Left kidney (tissue), 1 donor: ENCODE measurements at regions not wholly inside any gene's neighbourhood (a gene's known extent, or its start where the extent isn't known, plus 50 kb on each side); places are given as distances from the start of the nearest gene placed in this dataset.
A peak's percentile ranks its signal among the peaks of the same experiment; 100 is the strongest.
"Not testable (repeated sequence)": the region's sequence is repeated elsewhere in the genome, so short reads cannot be mapped to it uniquely, and the experiment has no call there.

Experiments
- DNase-seq: peaks from one replicate; pipeline ENCODE4 v3.0.0-alpha.2; 2013

DNA sequence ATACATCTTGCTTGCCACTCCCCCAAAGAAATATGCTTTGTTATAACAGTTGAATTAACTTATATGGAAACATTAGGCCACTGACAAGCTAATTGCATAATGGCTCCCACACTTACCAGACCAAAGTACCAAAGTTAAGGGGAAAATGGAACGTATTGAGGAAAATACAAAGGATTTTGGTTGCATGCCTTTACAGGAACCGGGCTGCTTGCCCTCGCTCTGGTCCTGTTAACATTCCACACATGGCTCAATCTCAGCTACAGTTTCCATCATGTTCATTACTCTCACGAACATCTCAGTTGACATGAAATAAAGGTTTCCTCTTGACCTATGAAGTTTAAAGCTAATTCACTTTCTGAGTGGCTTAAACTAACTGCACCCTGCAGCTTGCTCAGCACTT is 220.7 kb upstream of the RXFP2 start:
- no peak for DNase-seq

DNA sequence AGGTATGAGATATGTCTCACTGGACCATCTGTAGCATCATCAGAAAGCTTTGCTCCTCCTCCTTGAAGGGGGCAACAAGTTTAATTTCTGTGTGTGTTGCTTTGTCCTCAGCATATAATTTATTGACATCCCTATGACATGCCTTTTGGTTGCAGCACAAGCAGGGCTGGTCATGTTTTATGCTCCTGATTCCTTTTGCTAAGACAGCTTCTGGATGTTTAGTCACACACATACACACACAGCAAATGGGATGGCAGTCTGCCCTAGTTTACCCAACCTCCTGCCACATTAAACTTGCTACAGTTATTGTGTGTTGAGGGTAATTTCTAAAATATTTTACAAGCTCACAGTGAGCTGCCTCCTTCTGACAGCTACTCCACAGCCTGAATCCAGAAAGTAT is 217.9 kb upstream of the RXFP2 start:
- DNase-seq: no peak

GRCh38 chr13:31522396-31522795 is 216.9 kb upstream of the RXFP2 start:
- DNase-seq: no peak

- no peak for DNase-seq
Observed at GRCh38 chr13:31528176-31528575, 211.2 kb upstream of the RXFP2 start.

GRCh38 chr13:31528758-31529157 is 210.6 kb upstream of the RXFP2 start:
- no peak for DNase-seq

DNA sequence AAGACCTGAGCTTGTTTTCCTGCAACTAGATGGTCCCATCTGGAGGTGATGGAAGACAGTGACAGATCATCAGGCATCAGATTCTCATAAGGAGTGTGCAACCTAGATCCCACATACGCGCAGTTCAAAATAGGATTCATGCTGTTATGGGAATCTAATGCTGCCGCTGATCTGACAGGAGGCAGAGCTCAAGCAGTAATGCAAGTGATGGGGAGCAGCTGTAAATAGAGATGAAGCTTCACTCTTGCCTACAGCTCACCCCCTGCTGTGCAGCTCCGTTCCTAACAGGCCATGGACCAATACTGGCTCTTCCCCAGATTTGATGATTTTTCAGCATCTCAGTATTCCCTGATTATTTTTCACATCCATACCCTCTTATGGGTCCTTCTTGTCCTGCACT is 208.4 kb upstream of the RXFP2 start:
- DNase-seq: no peak

DNA sequence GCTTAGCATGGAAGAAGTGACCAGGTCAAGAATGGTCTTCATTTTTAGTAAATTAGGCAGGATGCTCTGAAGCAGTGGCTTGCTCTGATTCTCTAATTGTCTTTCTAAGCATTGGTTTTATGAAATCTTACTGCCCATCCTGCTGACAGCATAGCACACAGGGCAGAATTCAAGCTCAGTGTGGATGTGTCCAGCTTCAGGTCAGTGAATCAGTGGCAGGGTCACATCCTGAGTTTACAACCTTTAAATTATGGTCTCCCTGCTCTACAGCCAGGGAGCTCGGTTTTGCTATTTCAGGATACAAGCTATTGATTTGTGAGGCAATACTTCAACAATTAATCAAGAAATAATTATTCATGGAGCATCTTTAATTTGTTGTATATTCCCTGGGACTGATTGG is 202.3 kb upstream of the RXFP2 start:
- no peak for DNase-seq

GRCh38 chr13:31538067-31539042 is 201.0 kb upstream of the RXFP2 start:
- DNase-seq: no peak

DNA sequence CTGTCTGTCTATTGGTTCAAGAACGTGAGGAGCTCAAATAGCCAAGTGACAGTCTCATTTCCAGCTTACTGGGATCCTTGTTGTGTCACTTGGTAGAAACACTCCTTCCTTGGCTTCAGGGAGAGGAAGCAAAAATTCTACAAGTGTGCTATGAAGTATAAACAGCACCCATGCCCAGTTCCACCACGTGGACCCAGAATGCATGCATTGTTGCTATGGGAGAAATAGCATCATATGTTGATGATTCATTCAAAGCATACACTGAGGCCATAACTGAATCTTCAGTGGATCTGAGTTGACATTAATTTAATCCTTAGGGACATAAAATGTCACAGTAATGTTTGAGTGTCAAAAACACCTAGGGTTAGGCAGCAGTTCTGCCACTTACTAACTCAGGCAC is 199.0 kb upstream of the RXFP2 start:
- no peak for DNase-seq

DNA sequence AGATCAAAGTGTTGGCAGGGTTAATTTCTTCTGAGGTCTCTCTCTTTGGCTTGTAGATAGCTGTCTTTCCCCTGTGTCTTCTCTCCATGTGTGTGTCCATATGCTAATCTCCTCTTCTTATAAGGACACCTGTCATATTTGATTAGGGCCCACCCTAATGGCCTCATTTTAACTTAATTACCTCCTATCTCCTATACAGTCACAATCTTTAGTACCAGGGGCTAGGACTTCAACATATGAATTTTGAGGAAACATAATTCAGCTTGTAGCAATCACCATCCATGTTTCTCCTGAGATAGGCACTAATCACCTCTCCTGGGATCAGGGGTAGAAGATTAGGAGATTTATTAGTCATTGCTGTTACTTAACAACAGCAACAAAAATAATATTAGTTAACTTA is 196.1 kb upstream of the RXFP2 start:
- no peak for DNase-seq

DNA sequence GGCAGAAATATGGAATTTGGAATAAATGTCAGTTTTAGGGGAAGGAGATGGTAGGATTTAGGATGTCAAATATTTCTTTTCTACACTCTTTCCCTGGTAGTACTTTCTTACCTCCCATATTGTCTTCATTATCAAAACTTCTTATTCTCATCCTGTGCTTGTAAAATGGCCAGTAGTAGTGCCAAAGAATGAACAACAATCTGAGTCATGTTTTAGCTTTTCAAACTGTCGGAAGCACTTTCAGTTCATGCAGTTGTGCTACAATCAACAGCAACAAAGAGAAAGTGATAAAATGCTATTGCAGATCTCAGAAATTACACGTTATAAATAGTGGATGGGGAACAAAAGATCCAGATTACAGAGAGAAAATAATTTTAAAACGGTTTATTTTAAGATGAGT is 193.7 kb upstream of the RXFP2 start:
- no peak for DNase-seq

DNA sequence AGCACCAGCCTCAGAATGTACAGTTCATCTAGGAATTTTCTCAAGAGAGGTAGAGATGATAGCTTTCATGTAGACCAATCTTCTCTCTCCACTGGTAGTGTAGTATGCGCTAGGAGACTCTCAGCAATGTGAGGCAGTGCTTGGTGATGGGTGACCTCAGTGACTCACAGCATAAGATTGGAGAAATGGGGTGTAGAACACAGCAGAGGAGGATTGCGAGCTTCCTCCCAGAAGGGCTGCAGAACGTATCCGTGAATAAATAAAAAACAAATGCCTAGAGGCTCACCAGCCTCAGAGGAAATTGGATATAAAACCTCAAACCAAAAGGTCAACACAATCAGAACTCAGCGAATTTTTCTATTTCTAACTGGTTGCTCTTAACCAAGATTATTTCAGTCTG is 182.9 kb upstream of the RXFP2 start:
- DNase-seq: no peak

- not testable (repeated sequence) for DNase-seq
Observed at GRCh38 chr13:31584221-31584620, 155.1 kb upstream of the RXFP2 start.

DNA sequence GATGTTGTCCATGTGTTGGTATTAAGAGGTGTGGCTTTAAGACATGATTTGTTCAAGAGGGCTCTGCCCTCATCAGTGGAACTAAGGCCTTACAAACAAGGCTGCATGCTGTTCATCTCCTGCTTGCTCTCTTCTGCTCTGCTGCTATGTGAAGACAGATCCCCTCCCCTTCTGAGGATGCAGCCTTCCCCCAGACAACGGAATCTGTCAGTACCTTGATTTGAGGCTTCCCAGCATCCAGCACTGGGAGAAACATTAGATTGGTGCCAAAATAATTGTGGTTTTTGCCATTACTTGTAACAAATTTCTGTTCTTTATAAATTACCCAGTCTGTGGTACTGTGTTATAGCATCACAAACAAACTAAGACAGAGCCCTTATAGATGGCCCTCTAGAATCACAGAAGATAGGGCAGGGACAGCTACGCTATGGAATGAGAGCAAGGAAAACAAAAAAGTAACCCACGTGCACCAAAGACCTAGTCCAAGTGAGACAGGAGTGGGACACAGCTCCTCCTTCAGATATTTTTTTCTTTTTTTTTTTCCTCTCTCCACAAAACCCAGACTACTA is 151.5 kb upstream of the RXFP2 start:
- no peak for DNase-seq

DNA sequence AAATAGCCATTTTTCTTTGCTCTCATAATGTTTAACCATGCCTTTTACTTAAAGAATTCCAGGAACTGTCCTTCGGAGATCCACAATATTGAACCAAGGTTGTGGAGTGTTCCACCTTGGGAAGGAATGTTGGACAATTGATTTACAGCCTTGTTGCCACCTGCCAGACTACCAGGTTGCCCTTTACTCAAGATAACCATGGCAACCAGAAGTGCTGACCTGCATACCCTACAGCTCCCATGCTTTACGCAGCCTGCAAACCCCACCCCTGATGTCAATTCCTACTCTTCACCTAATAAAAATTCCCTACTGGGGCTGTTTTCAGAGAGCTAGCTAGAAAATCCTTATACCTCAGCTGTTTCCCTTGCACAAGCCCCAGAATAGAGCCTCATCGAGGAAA is 151.0 kb upstream of the RXFP2 start:
- DNase-seq: no peak

DNA sequence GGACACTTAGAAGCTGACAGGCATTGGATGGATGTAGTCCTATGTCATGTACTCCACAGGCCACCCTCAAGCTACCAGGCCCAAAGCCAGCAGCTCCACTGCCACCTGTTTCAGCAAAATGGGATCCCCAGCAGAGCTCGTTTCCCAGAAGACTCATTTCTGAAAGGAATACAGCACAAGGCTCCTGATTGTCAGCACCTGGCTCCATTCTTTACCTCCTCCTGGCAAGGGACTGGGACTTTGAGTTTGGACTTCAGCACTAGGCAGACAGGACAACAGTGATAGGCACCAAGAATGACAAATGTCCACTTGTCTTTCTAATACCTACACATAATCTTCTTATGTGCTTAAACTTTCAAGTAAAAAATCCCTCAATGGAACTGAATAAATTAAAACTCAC is 150.4 kb upstream of the RXFP2 start:
- no peak for DNase-seq

DNA sequence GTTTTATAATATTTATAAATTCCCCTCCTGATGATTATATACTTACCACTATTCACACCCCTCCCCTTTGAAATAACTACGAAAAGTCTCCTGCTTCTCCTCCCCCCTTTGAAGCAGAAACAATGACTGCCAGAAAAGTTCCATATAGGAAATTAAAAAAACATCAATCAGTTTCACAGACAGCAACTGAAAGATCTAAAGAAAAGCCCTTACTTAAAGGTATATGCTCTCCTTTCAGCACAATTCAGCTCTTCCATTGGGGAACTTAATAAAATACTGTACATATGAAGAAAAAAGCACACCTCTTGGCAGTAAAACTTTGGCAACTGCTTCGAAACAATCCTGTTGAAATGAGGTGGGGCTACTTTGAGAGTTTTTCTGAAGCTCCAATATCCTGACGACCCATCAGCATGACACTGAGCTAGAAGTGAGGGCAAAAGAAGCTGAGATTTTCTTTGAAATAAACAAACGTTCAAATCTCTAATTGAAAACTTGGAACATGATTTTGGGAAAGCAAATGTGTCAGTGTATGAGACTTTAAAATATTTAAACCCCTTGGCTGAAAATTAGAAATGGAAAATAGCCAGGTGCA is 147.6 kb upstream of the RXFP2 start:
- no peak for DNase-seq

- DNase-seq: no peak
Observed at GRCh38 chr13:31594056-31594455, 145.3 kb upstream of the RXFP2 start.

DNA sequence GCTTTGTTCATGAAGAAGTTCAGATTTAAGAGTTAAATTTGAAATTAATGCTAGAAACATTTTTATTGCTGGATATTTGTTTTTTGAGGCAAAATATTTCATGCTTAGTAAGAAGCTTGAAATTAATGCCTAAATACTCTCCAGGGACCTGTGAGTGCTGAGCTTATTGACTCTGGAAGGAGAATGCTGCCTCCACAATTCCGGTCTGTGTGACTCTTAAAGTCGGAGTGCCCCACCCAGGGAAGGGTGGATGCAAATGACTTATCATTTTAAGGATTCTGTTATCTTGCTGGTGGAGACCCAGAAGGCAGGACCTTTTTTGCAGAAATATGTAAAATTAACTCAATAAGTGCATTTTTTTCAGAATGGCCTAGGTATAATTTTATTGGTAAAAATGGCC is 143.8 kb upstream of the RXFP2 start:
- DNase-seq: no peak

DNA sequence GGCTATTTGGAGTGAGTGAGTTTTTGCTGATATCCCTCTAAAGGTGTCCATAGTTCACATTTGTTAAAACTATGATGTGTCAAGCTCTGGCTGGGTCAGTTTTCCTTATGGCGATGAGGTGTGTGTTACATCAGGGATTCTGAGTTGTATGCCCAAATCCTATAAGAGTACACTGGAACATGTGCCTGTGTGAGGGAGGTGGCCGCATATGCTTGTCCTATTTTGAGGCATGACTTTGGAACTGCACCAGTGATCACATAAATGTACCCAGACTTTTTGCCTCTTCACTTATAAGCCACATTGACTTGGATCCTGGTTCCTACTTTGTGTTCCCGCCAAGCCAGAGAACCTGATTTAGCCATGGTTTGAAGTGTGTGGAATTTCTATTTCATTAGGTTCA is 140.3 kb upstream of the RXFP2 start:
- DNase-seq: no peak

DNA sequence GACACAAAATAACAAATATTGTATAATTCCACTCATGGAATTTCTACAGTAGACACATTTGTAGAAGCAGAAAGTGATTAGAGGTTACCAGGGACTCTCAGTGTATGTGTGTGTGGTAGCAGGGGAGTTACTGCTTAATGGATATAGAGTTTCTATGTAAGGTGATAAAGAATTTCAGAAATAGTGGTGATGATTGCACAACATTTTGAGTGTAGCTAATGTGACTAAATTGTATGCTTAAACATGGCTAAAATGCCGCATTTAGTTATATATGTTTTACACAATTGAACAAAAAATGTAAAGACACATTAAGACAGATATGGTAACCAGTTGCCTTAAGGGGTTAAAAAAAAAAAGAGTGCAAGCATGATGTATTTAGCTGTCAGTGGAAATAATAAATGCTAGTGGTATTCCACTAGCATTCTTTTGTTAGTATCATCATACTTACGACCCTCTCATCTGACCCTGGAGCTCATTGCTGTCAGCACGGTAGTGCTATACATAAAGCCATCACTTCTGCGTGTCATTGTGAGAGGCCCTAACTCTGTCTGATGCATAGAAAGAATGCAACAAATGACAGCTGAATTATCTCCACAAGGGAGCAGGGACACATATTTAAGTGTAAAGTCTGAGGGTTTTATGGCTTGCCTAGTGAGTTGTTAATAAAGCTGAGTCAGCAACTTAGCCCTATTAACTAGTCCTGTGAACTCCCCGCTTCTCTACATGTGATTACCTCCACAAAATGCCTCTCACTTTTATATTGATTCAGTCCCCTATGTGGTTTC is 134.1 kb upstream of the RXFP2 start:
- peak; percentile 48 for DNase-seq

GRCh38 chr13:31607531-31607930 is 131.8 kb upstream of the RXFP2 start:
- not testable (repeated sequence) for DNase-seq

GRCh38 chr13:31608780-31609179 is 130.5 kb upstream of the RXFP2 start:
- DNase-seq: not testable (repeated sequence)
